ENCODE measurements at regions not wholly inside any gene's neighbourhood (a gene's known extent, or its start where the extent isn't known, plus 50 kb on each side); places are given as distances from the start of the nearest gene placed in this dataset.

DNA sequence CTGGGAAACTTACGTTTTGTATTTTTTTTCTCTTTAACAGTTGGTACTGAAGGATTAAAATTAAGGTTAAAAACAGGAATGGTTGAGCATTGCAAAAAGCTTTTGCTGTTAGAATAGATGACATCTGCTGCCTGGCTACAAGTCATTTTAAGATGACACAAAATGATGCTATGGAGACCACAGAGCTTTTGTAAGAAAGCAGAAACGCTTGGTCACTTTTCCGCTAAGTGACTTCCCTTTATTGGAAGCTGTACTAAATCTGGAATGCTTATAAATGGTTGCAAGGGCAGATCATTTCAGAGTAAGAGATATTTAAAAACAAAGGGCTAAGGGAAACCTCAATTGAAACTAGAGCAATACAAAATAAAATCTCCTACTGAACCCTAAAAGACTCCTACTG is 544.0 kb downstream of the STK39 start:
- Histone ChIP-seq H3K4me1 (no peaks in the 10 kb centered on the region), H3K27me3 (no peaks in the 10 kb centered on the region), H3K27ac (no peak overlapping the region), H3K36me3 (no peaks in the 10 kb centered on the region), H3K9me3 (no peaks in the 10 kb centered on the region), H3K4me3 (no peak overlapping the region)
- intact Hi-C loops (cut with DNase I; ENCODE audit: low total_unique reads) = no loop called here
- no peak for DNase-seq
- TF ChIP-seq POLR2A (IDR thresholded peaks at IDR 0.05) (no peak), CTCF (IDR thresholded peaks at IDR 0.05 in 4 of 5, conservative IDR thresholded peaks at IDR 0.05 in 1 of 5) (no peak)
- in situ Hi-C loops (cut with MboI; ENCODE audit: low sequenced_read_pairs in 4 of 4) = no loop called here
- ATAC-seq = no peak

GRCh38 chr2:167702227-167702626 is 545.2 kb downstream of the STK39 start:
- ATAC-seq (no peak), DNase-seq (no peak)
- in situ Hi-C loops (cut with MboI; ENCODE audit: low sequenced_read_pairs in 4 of 4) = no loop called here
- H3K4me1 ChIP-seq = no peaks in the 10 kb centered on the region
- no peak overlapping the region for H3K27ac ChIP-seq
- H3K4me3 ChIP-seq = no peak overlapping the region
- H3K36me3 ChIP-seq = no peaks in the 10 kb centered on the region
- H3K9me3 ChIP-seq = no peaks in the 10 kb centered on the region
- no peaks in the 10 kb centered on the region for H3K27me3 ChIP-seq
- intact Hi-C loops (cut with DNase I; ENCODE audit: low total_unique reads) = no loop called here
- no peak for TF ChIP-seq CTCF (IDR thresholded peaks at IDR 0.05 in 4 of 5, conservative IDR thresholded peaks at IDR 0.05 in 1 of 5)

DNA sequence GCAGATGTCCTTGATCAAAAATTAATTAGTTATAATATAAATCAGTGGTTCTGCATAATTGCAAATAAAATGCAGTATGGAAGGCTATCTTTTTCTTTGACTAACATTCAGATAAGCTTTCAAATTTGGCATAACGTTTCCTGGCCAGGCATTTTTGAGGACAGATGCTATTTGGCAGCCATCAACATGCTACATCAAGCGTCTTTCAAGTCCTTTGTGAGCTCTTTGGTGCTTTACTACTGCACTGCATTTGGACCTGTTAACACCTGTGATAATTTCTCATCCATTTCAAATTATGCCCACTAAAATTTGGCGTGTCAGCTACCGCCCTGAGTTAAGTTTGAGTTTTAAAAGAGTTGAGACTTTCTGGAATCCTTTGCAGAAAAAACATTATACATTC is 545.7 kb downstream of the STK39 start:
- Histone ChIP-seq H3K27ac (no peak overlapping the region), H3K36me3 (no peaks in the 10 kb centered on the region), H3K4me3 (no peak overlapping the region), H3K27me3 (no peaks in the 10 kb centered on the region), H3K4me1 (no peaks in the 10 kb centered on the region), H3K9me3 (no peaks in the 10 kb centered on the region)
- intact Hi-C loops (cut with DNase I; ENCODE audit: low total_unique reads) = no loop called here
- TF ChIP-seq CTCF (IDR thresholded peaks at IDR 0.05 in 4 of 5, conservative IDR thresholded peaks at IDR 0.05 in 1 of 5) = no peak
- no peak for TF ChIP-seq POLR2A (IDR thresholded peaks at IDR 0.05)
- DNase-seq (no peak), ATAC-seq (no peak)
- in situ Hi-C loops (cut with MboI; ENCODE audit: low sequenced_read_pairs in 4 of 4) = no loop called here

DNA sequence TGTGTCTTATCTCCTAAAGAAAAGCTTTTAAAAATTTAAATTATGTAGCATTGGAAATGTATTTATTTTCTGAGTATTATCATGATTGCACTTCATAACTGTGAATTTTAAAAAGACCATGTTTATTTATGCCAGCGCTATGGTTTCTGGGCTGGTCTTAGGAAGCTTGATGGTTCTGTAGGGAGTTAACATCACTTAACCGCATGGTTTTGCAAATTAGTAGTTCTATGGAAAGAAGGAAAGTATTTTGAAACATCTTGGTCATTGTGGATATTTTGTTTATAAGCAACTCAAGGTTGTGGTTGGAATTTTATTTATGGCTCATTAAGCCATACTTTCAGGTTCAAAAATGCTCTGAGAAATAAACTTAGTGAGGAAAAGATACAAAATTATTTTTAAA is 549.4 kb downstream of the STK39 start:
- Histone ChIP-seq H3K27ac (no peak overlapping the region), H3K36me3 (no peaks in the 10 kb centered on the region), H3K4me1 (no peaks in the 10 kb centered on the region), H3K27me3 (no peaks in the 10 kb centered on the region), H3K9me3 (no peaks in the 10 kb centered on the region), H3K4me3 (no peak overlapping the region)
- TF ChIP-seq CTCF (IDR thresholded peaks at IDR 0.05 in 4 of 5, conservative IDR thresholded peaks at IDR 0.05 in 1 of 5) (no peak), POLR2A (IDR thresholded peaks at IDR 0.05) (no peak)
- in situ Hi-C loops (cut with MboI; ENCODE audit: low sequenced_read_pairs in 4 of 4) = no loop called here
- no peak for ATAC-seq
- no peak for DNase-seq
- intact Hi-C loops (cut with DNase I; ENCODE audit: low total_unique reads) = no loop called here

- in situ Hi-C loops (cut with MboI; ENCODE audit: low sequenced_read_pairs in 4 of 4) (no loop called here), intact Hi-C loops (cut with DNase I; ENCODE audit: low total_unique reads) (no loop called here)
- H3K36me3 ChIP-seq = no peaks in the 10 kb centered on the region
- H3K4me1 ChIP-seq = no peaks in the 10 kb centered on the region
- no peak for ATAC-seq
- DNase-seq = no peak
- no peak overlapping the region for H3K4me3 ChIP-seq
- TF ChIP-seq POLR2A (IDR thresholded peaks at IDR 0.05) (no peak), CTCF (IDR thresholded peaks at IDR 0.05 in 4 of 5, conservative IDR thresholded peaks at IDR 0.05 in 1 of 5) (no peak)
- no peaks in the 10 kb centered on the region for H3K9me3 ChIP-seq
- no peaks in the 10 kb centered on the region for H3K27me3 ChIP-seq
- H3K27ac ChIP-seq = no peak overlapping the region
These were observed 550.2 kb downstream of the STK39 start for GRCh38 chr2:167697194-167697593.

Data from gastrocnemius medialis (tissue), 4 donors.